ENCODE measurements at regions not wholly inside any gene's neighbourhood (a gene's known extent, or its start where the extent isn't known, plus 50 kb on each side); places are given as distances from the start of the nearest gene placed in this dataset.

GRCh38 chr16:86707171-86707570, 128.8 kb downstream of the FOXL1 start:
- no peak for DNase-seq (ENCODE audit: low read depth)
- no peak for TF ChIP-seq CTCF (conservative IDR thresholded peaks at IDR 0.05; ENCODE audit: low read depth, low read length)

GRCh38 chr16:86707581-86707980, 129.2 kb downstream of the FOXL1 start:
- no peak for TF ChIP-seq CTCF (conservative IDR thresholded peaks at IDR 0.05; ENCODE audit: low read depth, low read length)
- DNase-seq (ENCODE audit: low read depth), result no peak
- H3K4me3 ChIP-seq (ENCODE audit: low read depth, low read length), result no peak overlapping the region

More at GRCh38 chr16:86707171-86707570, 128.8 kb downstream of the FOXL1 start:
- no peak overlapping the region for H3K4me3 ChIP-seq (ENCODE audit: low read depth, low read length)

- H3K4me3 ChIP-seq (ENCODE audit: low read depth, low read length), result no peak overlapping the region
- TF ChIP-seq CTCF (conservative IDR thresholded peaks at IDR 0.05; ENCODE audit: low read depth, low read length), result no peak
- peak; percentile 11 for DNase-seq (ENCODE audit: low read depth)
Measured at GRCh38 chr16:86708431-86708830, 130.1 kb downstream of the FOXL1 start.

- DNase-seq (ENCODE audit: low read depth), result no peak
- no peak for TF ChIP-seq CTCF (conservative IDR thresholded peaks at IDR 0.05; ENCODE audit: low read depth, low read length)
- H3K4me3 ChIP-seq (ENCODE audit: low read depth, low read length), result no peak overlapping the region
Measured at GRCh38 chr16:86709103-86709502, 130.8 kb downstream of the FOXL1 start.

GRCh38 chr16:86709902-86710601, 131.7 kb downstream of the FOXL1 start:
- no peak overlapping the region for H3K4me3 ChIP-seq (ENCODE audit: low read depth, low read length)
- TF ChIP-seq CTCF (conservative IDR thresholded peaks at IDR 0.05; ENCODE audit: low read depth, low read length), result no peak
- DNase-seq (ENCODE audit: low read depth), result no peak

- no peak for DNase-seq (ENCODE audit: low read depth)
- no peak for TF ChIP-seq CTCF (conservative IDR thresholded peaks at IDR 0.05; ENCODE audit: low read depth, low read length)
Measured at GRCh38 chr16:86710602-86710950, 132.2 kb downstream of the FOXL1 start.

More at GRCh38 chr16:86710602-86710950, 132.2 kb downstream of the FOXL1 start:
- no peak overlapping the region for H3K4me3 ChIP-seq (ENCODE audit: low read depth, low read length)
